ENCODE measurements at regions not wholly inside any gene's neighbourhood (a gene's known extent, or its start where the extent isn't known, plus 50 kb on each side); places are given as distances from the start of the nearest gene placed in this dataset.

DNA sequence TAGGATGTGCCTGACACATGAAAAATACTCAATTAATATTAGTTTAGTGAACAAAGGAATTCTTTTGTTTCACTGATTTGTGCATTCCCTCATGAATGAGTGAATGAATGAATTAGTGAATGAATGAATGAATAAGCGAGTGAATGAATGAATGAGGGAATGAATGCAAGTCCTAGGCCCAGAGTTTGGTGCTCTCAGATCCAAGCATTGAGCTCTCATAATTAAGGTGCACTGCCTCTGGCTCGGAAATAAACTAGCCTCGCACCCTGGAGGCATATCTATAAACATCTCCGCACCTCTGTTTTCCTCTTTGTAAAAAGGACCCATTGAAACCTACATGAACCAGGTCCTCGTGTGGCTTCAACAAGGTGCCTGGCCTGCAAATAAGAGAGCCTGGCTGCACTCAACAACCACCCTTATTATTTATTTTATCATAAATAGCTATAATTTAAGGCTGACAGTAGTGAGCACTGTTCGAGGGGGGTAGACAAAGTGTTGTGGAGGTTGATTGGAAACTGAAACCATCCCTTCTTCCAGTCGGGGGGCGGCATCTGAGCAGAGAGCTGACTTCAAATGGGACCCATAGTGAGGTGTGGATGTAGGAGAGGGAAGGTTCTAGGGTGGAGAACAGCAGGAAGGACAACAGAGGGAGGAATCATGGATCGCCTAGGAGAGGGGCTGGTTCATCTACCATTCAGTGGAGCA, 316.8 kb downstream of the BCL11B start:
- Histone ChIP-seq H3K9me3 (ENCODE audit: control insufficient read depth in 2 of 2, low read length in 2 of 2) (no peaks in the 10 kb centered on the region), H3K4me3 (ENCODE audit: low read length in 2 of 2) (no peak overlapping the region), H3K4me1 (ENCODE audit: control insufficient read depth in 2 of 2, insufficient read depth in 2 of 2, low read length in 2 of 2) (no peaks in the 10 kb centered on the region), H3K9ac (ENCODE audit: low read depth in 1 of 2, low read length in 2 of 2) (no peak overlapping the region), H3K27me3 (ENCODE audit: control insufficient read depth in 2 of 2, insufficient read depth in 2 of 2, low read length in 2 of 2) (no peaks in the 10 kb centered on the region), H3K36me3 (ENCODE audit: control insufficient read depth in 2 of 2, insufficient read depth in 2 of 2, low read length in 2 of 2) (no peaks in the 10 kb centered on the region), H3K27ac (ENCODE audit: low read depth in 2 of 2, low read length in 2 of 2) (no peak overlapping the region)

GRCh38 chr14:98955741-98956070, 316.3 kb downstream of the BCL11B start:
- H3K9ac ChIP-seq (ENCODE audit: low read depth in 1 of 2, low read length in 2 of 2) = no peak overlapping the region
- H3K27ac ChIP-seq (ENCODE audit: low read depth in 2 of 2, low read length in 2 of 2) = no peak overlapping the region

DNA sequence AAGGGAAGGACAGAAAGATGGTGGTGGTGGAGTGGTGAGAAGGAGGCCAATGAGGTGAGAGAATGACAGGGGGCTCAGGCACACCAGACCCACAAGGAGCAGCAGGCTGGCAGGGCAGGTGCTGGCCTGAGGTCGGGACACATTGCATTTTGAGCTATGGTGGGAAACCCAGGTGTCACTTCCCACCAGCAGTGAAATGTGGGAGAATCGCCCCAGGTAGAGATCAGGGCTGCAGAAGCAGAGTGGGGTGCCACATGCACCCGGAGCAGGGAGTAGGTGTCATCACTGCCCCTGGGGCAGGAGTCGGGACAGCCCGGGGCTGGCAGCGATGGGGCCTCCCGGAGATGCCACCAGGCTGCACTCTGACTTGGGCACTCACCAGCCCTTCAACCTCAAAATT, 315.8 kb downstream of the BCL11B start:
- no peak overlapping the region for H3K4me3 ChIP-seq (ENCODE audit: low read length in 2 of 2)
- no peaks in the 10 kb centered on the region for H3K4me1 ChIP-seq (ENCODE audit: control insufficient read depth in 2 of 2, insufficient read depth in 2 of 2, low read length in 2 of 2)
- no peak overlapping the region for H3K9ac ChIP-seq (ENCODE audit: low read depth in 1 of 2, low read length in 2 of 2)
- no peaks in the 10 kb centered on the region for H3K36me3 ChIP-seq (ENCODE audit: control insufficient read depth in 2 of 2, insufficient read depth in 2 of 2, low read length in 2 of 2)
- no peaks in the 10 kb centered on the region for H3K27me3 ChIP-seq (ENCODE audit: control insufficient read depth in 2 of 2, insufficient read depth in 2 of 2, low read length in 2 of 2)
- H3K9me3 ChIP-seq (ENCODE audit: control insufficient read depth in 2 of 2, low read length in 2 of 2) = no peaks in the 10 kb centered on the region
- no peak overlapping the region for H3K27ac ChIP-seq (ENCODE audit: low read depth in 2 of 2, low read length in 2 of 2)

More at GRCh38 chr14:98955741-98956070, 316.3 kb downstream of the BCL11B start:
- Histone ChIP-seq H3K9me3 (ENCODE audit: control insufficient read depth in 2 of 2, low read length in 2 of 2) (no peaks in the 10 kb centered on the region), H3K36me3 (ENCODE audit: control insufficient read depth in 2 of 2, insufficient read depth in 2 of 2, low read length in 2 of 2) (no peaks in the 10 kb centered on the region), H3K4me3 (ENCODE audit: low read length in 2 of 2) (no peak overlapping the region), H3K27me3 (ENCODE audit: control insufficient read depth in 2 of 2, insufficient read depth in 2 of 2, low read length in 2 of 2) (no peaks in the 10 kb centered on the region), H3K4me1 (ENCODE audit: control insufficient read depth in 2 of 2, insufficient read depth in 2 of 2, low read length in 2 of 2) (no peaks in the 10 kb centered on the region)

DNA sequence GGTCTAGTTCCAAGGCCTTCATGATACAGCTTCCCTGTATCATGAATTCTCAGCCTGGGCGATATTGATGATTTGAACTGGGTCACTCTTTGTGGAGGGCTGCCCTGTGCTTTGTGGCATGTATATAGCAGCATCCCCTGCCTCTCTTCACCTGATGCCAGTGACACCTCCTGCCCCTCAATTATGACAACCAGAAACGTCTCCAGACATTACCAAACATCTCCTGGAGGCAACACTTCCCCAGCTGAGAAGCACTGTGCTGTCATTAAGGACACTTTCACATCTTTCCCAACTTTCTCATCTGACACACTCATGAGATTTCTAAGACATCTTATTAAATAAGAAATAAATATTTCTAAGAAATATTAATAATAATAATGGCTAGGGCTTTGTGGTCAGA, 315.3 kb downstream of the BCL11B start:
- H3K4me1 ChIP-seq (ENCODE audit: control insufficient read depth in 2 of 2, insufficient read depth in 2 of 2, low read length in 2 of 2) = no peaks in the 10 kb centered on the region
- no peaks in the 10 kb centered on the region for H3K36me3 ChIP-seq (ENCODE audit: control insufficient read depth in 2 of 2, insufficient read depth in 2 of 2, low read length in 2 of 2)
- no peaks in the 10 kb centered on the region for H3K9me3 ChIP-seq (ENCODE audit: control insufficient read depth in 2 of 2, low read length in 2 of 2)
- no peak overlapping the region for H3K4me3 ChIP-seq (ENCODE audit: low read length in 2 of 2)
- H3K9ac ChIP-seq (ENCODE audit: low read depth in 1 of 2, low read length in 2 of 2) = no peak overlapping the region
- H3K27ac ChIP-seq (ENCODE audit: low read depth in 2 of 2, low read length in 2 of 2) = no peak overlapping the region
- no peaks in the 10 kb centered on the region for H3K27me3 ChIP-seq (ENCODE audit: control insufficient read depth in 2 of 2, insufficient read depth in 2 of 2, low read length in 2 of 2)

DNA sequence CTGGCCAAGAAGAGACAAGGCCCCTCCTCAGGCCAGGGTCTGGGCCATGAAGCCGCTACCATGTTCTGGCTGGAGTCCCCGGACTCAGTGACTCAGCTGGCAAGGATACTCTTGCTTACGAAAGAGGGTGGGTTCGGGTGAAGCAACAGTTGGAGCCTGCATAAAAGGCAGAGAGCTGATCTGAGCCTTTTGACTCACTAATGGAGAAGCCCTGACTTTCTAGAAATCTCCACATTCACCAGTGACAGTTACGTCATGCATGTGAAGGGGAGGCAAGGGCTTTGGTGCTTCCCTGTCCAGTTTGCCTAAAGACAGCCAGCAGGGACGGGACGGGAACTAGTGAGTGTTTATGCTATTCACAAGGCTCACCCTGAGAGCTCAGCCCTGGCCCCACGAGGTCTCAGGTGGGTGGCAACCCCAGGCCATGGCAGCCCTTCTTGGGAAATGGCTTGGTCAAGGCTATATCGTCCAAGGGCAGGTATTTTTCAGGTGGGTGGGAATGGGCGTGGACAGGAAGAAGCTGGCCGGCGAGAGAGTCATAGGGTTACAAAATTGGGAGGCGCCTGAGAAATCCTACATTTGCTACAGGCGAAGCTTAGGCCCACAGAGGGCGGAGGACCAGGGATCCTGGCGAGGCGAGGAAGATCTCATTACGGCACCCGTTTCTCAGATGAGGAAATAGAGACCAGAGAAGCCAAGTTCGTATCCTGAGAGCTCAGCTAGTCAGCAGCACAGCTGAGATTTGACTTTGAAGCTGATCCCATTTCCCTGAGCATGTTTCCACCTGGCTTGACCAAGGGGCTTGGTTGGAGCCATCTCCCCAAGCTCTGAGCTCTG, 314.6 kb downstream of the BCL11B start:
- Histone ChIP-seq H3K27ac (ENCODE audit: low read depth in 2 of 2, low read length in 2 of 2) (no peak overlapping the region), H3K36me3 (ENCODE audit: control insufficient read depth in 2 of 2, insufficient read depth in 2 of 2, low read length in 2 of 2) (no peaks in the 10 kb centered on the region), H3K4me1 (ENCODE audit: control insufficient read depth in 2 of 2, insufficient read depth in 2 of 2, low read length in 2 of 2) (no peaks in the 10 kb centered on the region), H3K4me3 (ENCODE audit: low read length in 2 of 2) (no peak overlapping the region), H3K9ac (ENCODE audit: low read depth in 1 of 2, low read length in 2 of 2) (no peak overlapping the region), H3K9me3 (ENCODE audit: control insufficient read depth in 2 of 2, low read length in 2 of 2) (no peaks in the 10 kb centered on the region), H3K27me3 (ENCODE audit: control insufficient read depth in 2 of 2, insufficient read depth in 2 of 2, low read length in 2 of 2) (no peaks in the 10 kb centered on the region)

DNA sequence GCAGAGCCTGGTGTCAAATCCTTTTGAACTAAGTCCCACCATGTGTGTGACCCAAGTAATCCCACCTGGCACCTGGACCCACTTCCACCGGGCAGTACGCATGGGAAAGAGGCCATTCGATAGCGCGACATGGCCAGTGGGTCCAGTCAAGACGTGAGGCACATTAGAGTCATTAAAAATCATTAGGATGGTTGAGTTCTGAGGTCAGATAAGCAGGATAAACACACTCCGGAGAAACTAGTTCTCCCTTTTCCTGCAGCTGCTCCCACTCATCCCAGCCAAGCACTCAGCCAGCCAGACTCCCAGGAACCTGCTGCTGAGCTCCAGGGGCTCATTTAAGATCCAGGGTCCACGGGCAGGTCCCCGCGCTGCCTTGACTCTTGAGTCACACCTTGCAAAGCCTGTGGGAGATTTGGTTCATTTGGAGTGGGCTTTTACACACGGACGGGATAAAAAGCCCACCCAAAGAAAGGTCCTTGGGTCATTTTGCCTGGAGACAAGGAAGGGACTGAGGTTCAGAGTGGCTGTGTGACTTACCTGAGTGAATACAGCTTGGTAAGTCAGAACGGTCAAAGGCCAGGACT, 313.9 kb downstream of the BCL11B start:
- Histone ChIP-seq H3K9me3 (ENCODE audit: control insufficient read depth in 2 of 2, low read length in 2 of 2) (no peaks in the 10 kb centered on the region), H3K9ac (ENCODE audit: low read depth in 1 of 2, low read length in 2 of 2) (no peak overlapping the region), H3K4me1 (ENCODE audit: control insufficient read depth in 2 of 2, insufficient read depth in 2 of 2, low read length in 2 of 2) (no peaks in the 10 kb centered on the region), H3K36me3 (ENCODE audit: control insufficient read depth in 2 of 2, insufficient read depth in 2 of 2, low read length in 2 of 2) (no peaks in the 10 kb centered on the region), H3K27me3 (ENCODE audit: control insufficient read depth in 2 of 2, insufficient read depth in 2 of 2, low read length in 2 of 2) (no peaks in the 10 kb centered on the region), H3K4me3 (ENCODE audit: low read length in 2 of 2) (no peak overlapping the region), H3K27ac (ENCODE audit: low read depth in 2 of 2, low read length in 2 of 2) (no peak overlapping the region)

GRCh38 chr14:98958632-98959031, 313.4 kb downstream of the BCL11B start:
- Histone ChIP-seq H3K27ac (ENCODE audit: low read depth in 2 of 2, low read length in 2 of 2) (no peak overlapping the region), H3K36me3 (ENCODE audit: control insufficient read depth in 2 of 2, insufficient read depth in 2 of 2, low read length in 2 of 2) (no peaks in the 10 kb centered on the region), H3K9ac (ENCODE audit: low read depth in 1 of 2, low read length in 2 of 2) (no peak overlapping the region), H3K9me3 (ENCODE audit: control insufficient read depth in 2 of 2, low read length in 2 of 2) (no peaks in the 10 kb centered on the region), H3K4me1 (ENCODE audit: control insufficient read depth in 2 of 2, insufficient read depth in 2 of 2, low read length in 2 of 2) (no peaks in the 10 kb centered on the region), H3K4me3 (ENCODE audit: low read length in 2 of 2) (no peak overlapping the region), H3K27me3 (ENCODE audit: control insufficient read depth in 2 of 2, insufficient read depth in 2 of 2, low read length in 2 of 2) (no peaks in the 10 kb centered on the region)

DNA sequence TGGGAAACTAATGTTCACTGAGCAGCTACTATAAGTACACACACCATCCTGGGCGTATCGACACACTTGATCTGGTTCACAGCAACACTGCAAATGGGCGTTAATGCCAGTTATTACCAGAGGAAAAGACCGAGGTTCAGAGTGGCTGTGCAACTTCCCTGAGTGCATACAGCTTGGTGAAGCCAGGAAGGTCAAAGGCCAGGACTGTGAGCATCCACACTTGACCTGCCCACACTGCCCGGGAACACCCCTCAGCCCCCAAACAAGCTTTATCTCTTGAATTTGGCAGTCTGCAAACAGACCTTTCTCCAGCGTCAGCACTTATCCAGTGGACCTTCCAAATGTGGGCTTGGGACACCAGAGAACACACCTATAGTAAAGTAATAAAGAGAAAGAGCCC, 312.6 kb downstream of the BCL11B start:
- Histone ChIP-seq H3K9ac (ENCODE audit: low read depth in 1 of 2, low read length in 2 of 2) (no peak overlapping the region), H3K27ac (ENCODE audit: low read depth in 2 of 2, low read length in 2 of 2) (no peak overlapping the region), H3K36me3 (ENCODE audit: control insufficient read depth in 2 of 2, insufficient read depth in 2 of 2, low read length in 2 of 2) (no peaks in the 10 kb centered on the region), H3K4me1 (ENCODE audit: control insufficient read depth in 2 of 2, insufficient read depth in 2 of 2, low read length in 2 of 2) (no peaks in the 10 kb centered on the region), H3K4me3 (ENCODE audit: low read length in 2 of 2) (no peak overlapping the region), H3K27me3 (ENCODE audit: control insufficient read depth in 2 of 2, insufficient read depth in 2 of 2, low read length in 2 of 2) (no peaks in the 10 kb centered on the region), H3K9me3 (ENCODE audit: control insufficient read depth in 2 of 2, low read length in 2 of 2) (no peaks in the 10 kb centered on the region)

- no peak overlapping the region for H3K9ac ChIP-seq (ENCODE audit: low read depth in 1 of 2, low read length in 2 of 2)
- no peaks in the 10 kb centered on the region for H3K9me3 ChIP-seq (ENCODE audit: control insufficient read depth in 2 of 2, low read length in 2 of 2)
- H3K4me3 ChIP-seq (ENCODE audit: low read length in 2 of 2) = no peak overlapping the region
- H3K27ac ChIP-seq (ENCODE audit: low read depth in 2 of 2, low read length in 2 of 2) = no peak overlapping the region
- H3K4me1 ChIP-seq (ENCODE audit: control insufficient read depth in 2 of 2, insufficient read depth in 2 of 2, low read length in 2 of 2) = no peaks in the 10 kb centered on the region
- no peaks in the 10 kb centered on the region for H3K27me3 ChIP-seq (ENCODE audit: control insufficient read depth in 2 of 2, insufficient read depth in 2 of 2, low read length in 2 of 2)
- H3K36me3 ChIP-seq (ENCODE audit: control insufficient read depth in 2 of 2, insufficient read depth in 2 of 2, low read length in 2 of 2) = no peaks in the 10 kb centered on the region
Measured at GRCh38 chr14:98959958-98960616, 311.9 kb downstream of the BCL11B start.

DNA sequence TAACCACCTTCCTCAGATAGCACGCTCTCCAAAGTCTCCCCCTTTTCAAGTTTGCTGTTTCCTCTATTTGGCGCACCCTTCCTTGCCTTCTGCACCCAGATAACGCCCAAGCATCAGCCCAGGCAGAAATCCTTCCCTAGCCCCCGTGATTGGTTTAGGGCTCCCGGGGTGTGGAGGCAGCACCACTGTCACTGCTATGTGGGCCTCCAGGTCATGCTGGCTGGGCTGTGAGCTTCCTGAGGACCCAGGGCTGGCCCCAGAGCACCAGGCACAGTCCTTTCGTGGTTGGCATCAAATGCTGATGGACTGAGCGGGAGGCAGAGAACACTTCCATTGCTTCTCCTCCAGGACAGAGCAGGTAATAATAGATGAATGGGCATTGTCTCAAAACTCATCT, 311.4 kb downstream of the BCL11B start:
- Histone ChIP-seq H3K36me3 (ENCODE audit: control insufficient read depth in 2 of 2, insufficient read depth in 2 of 2, low read length in 2 of 2) (no peaks in the 10 kb centered on the region), H3K4me3 (ENCODE audit: low read length in 2 of 2) (no peak overlapping the region), H3K27me3 (ENCODE audit: control insufficient read depth in 2 of 2, insufficient read depth in 2 of 2, low read length in 2 of 2) (no peaks in the 10 kb centered on the region), H3K4me1 (ENCODE audit: control insufficient read depth in 2 of 2, insufficient read depth in 2 of 2, low read length in 2 of 2) (no peaks in the 10 kb centered on the region), H3K9me3 (ENCODE audit: control insufficient read depth in 2 of 2, low read length in 2 of 2) (no peaks in the 10 kb centered on the region), H3K9ac (ENCODE audit: low read depth in 1 of 2, low read length in 2 of 2) (no peak overlapping the region), H3K27ac (ENCODE audit: low read depth in 2 of 2, low read length in 2 of 2) (no peak overlapping the region)

All from mucosa of rectum (tissue), 2 donors.